HepG2 (cell line): ENCODE measurements at regions not wholly inside any gene's neighbourhood (a gene's known extent, or its start where the extent isn't known, plus 50 kb on each side); places are given as distances from the start of the nearest gene placed in this dataset.

Experiments
- ATAC-seq: fragments of 200-7000 bp; cut with Tn5 transposase; 3 replicates; pipeline ENCODE4 v1.9.1; 2020; ENCODE audit warnings: mild to moderate bottlenecking, moderate library complexity
- BruUV-seq: library from RNA; stranded (reverse); fragments of 400-500 nt; replicated peaks from 2 replicates; lab custom pipeline; 2021; lab: Mats Ljungman, UMichigan
- CTCF ChIA-PET: fragments of 300-600 bp; formaldehyde crosslinking; extraction: SDS; loops from one replicate; lab custom pipeline; 2021; ENCODE audit warnings: low total read pairs, inconsistent platforms, low intra/inter-chr PET ratio; lab: Yijun Ruan, JAX
- POLR2A ChIA-PET: fragments of 350-600 bp; sonication (Branson Sonifier 250); formaldehyde crosslinking; loops from one replicate; lab custom pipeline; 2020; ENCODE audit warnings: antibody characterized with exemption, inconsistent platforms; lab: Yijun Ruan, JAX
- DNase-seq: peaks from one replicate; pipeline ENCODE4 v3.0.0-alpha.2; 2015; ENCODE audit warnings: low spot score
- FAIRE-seq: peaks from 3 replicates; lab custom pipeline; 2011; peaks lifted over from hg19 to GRCh38; lab: Jason Lieb, UNC
- H2AFZ ChIP-seq: one replicate; pipeline ENCODE4 v1.6.1; 2011; ENCODE audit warnings: low read length, inconsistent platforms
- H3K27ac ChIP-seq: fragments of 300-600 bp; 3 replicates; pipeline ENCODE4 v1.8.0; 2011; ENCODE audit warnings: mixed run types, mild to moderate bottlenecking, mixed read lengths, low read length, inconsistent platforms; ENCODE audit not compliant: insufficient read depth; ENCODE audit errors: extremely low read length
- H3K27me3 ChIP-seq, 2 experiments: fragments of 200-600 bp in 1 of 2; 2 replicates in 1 of 2; 3 replicates in 1 of 2; pipeline versions ENCODE4 v1.6.0 to v1.8.0; 2011; ENCODE audit warnings: low read length in 2 of 2, mild to moderate bottlenecking in 2 of 2, moderate library complexity in 2 of 2, inconsistent platforms in 1 of 2; ENCODE audit not compliant: insufficient read depth in 2 of 2, control insufficient read depth in 1 of 2
- H3K36me3 ChIP-seq, 2 experiments: fragments of 200-600 bp in 1 of 2; replicated peaks in 1 of 2; 2 replicates in 1 of 2; 3 replicates in 1 of 2; pipeline versions ENCODE4 v1.5.1 to v1.8.0; 2011; ENCODE audit warnings: low read length in 2 of 2, inconsistent platforms in 1 of 2; ENCODE audit not compliant: insufficient read depth in 2 of 2, control insufficient read depth in 1 of 2
- H3K4me1 ChIP-seq: 2 replicates; pipeline ENCODE4 v1.5.1; 2012; ENCODE audit warnings: low read length, inconsistent platforms; ENCODE audit not compliant: insufficient read depth
- H3K4me2 ChIP-seq: 2 replicates; pipeline ENCODE4 v1.6.0; 2011; ENCODE audit warnings: low read depth, low read length, inconsistent platforms
- H3K4me3 ChIP-seq, 3 experiments: fragments of 200-600 bp in 1 of 3; sonication (generic), shearing (Covaris generic) in 1 of 3; replicated peaks in 1 of 3; 2 replicates each; pipeline ENCODE4 v1.5.1; 2011 to 2016; ENCODE audit warnings: low read length in 3 of 3, inconsistent platforms in 2 of 3, low read depth in 2 of 3, mild to moderate bottlenecking in 2 of 3, control low read depth in 1 of 3, mixed read lengths in 1 of 3; ENCODE audit not compliant: insufficient read depth in 1 of 3
- H3K79me2 ChIP-seq: one replicate; pipeline ENCODE4 v1.6.1; 2011; ENCODE audit warnings: low read length, inconsistent platforms; ENCODE audit not compliant: insufficient read depth
- H3K9ac ChIP-seq: 2 replicates; pipeline ENCODE4 v1.6.0; 2011; ENCODE audit warnings: mild to moderate bottlenecking, low read depth, low read length, inconsistent platforms; ENCODE audit not compliant: insufficient read depth
- H3K9me3 ChIP-seq: 2 replicates; pipeline ENCODE4 v1.5.1; 2012; ENCODE audit warnings: mild to moderate bottlenecking, low read length
- H4K20me1 ChIP-seq: 2 replicates; pipeline ENCODE4 v1.6.0; 2011; ENCODE audit warnings: inconsistent platforms, mild to moderate bottlenecking, low read length, moderate library complexity; ENCODE audit not compliant: insufficient read depth
- FOXA1 ChIP-seq, 2 experiments: fragments of 450-650 bp in 1 of 2; sonication (generic) in 1 of 2; formaldehyde crosslinking in 1 of 2; IDR thresholded peaks; 2 replicates each; pipeline versions ENCODE4 v1.4.0 to v1.6.1; 2016 to 2020; ENCODE audit warnings: missing genetic modification reagents in 1 of 2
- FOXA3 ChIP-seq: IDR thresholded peaks from 2 replicates; pipeline ENCODE4 v1.6.1; 2016; ENCODE audit warnings: missing genetic modification reagents, missing compliant biosample characterization
- HNF4A ChIP-seq: sonication (generic); formaldehyde crosslinking; IDR thresholded peaks from 2 replicates; pipeline ENCODE4 v1.4.0; 2020; ENCODE audit warnings: missing genetic modification reagents
- NFE2 ChIP-seq: sonication (generic); formaldehyde crosslinking; IDR thresholded peaks from 2 replicates; pipeline ENCODE4 v1.4.0; 2020; ENCODE audit warnings: missing genetic modification reagents
- ZKSCAN1 ChIP-seq: fragments of 150-350 bp; IDR thresholded peaks from 2 replicates; pipeline ENCODE4 v1.6.1; 2014; ENCODE audit warnings: low read length
- ZNF142 ChIP-seq: sonication (generic); formaldehyde crosslinking; IDR thresholded peaks from 2 replicates; pipeline ENCODE4 v1.4.0; 2020; ENCODE audit warnings: missing genetic modification reagents
- ZNF660 ChIP-seq: sonication (generic); formaldehyde crosslinking; IDR thresholded peaks from 2 replicates; pipeline ENCODE4 v1.5.1; 2020; ENCODE audit warnings: mild to moderate bottlenecking, low read depth, missing genetic modification reagents, borderline replicate concordance
- WGBS: methylation state at CpG from one replicate; pipeline ENCODE4 v1.1.6; 2017; ENCODE audit warnings: low lambda C conversion rate; 5-methylcytosine and 5-hydroxymethylcytosine counted together
- in situ Hi-C: cut with HindIII; loops from 2 replicates; pipeline ENCODE4 v1.10.0; 2017; ENCODE audit warnings: low pct_unique_long_range_greater_than_20kb; ENCODE audit not compliant: extremely low pct_ligation_motif_present
- intact Hi-C: fragments of 100-400 bp; cut with micrococcal nuclease; formaldehyde crosslinking; loops from one replicate; pipeline ENCODE4 v1.10.0; 2022; ENCODE audit not compliant: unreplicated experiment

DNA sequence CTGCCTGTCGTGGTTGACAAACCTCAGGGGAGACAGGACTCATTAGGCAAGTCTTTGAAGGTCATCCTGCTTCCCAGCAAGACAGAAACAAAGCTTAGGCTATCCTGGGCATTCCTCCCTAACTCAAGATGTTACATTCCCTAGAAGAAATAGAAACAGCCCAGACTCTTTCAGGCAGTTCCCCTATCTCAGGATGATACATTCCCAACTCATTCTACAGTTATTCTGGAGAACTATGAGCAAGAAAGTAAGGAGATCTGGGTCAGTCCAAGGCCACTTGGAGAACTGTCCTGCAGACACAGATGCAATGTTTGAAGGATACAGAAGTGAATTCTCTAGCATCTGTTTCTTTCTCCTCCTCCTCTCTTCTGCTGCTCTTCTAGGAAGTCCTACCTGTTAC lies 220.1 kb upstream of the NCKAP5 start (continued):
- TF ChIP-seq ZNF660 (CRISPR knock-in tag) (no peak), NFE2 (CRISPR knock-in tag) (no peak), ZNF142 (CRISPR knock-in tag) (no peak)

- no TSS peak for BruUV-seq
- Histone ChIP-seq H3K9me3 (0 out of 2 replicates have a peak, but pooled peaks cover 6% of the 10 kb centered on the region), H3K27me3 (peaks cover 0 to 4% of the 10 kb centered on the region in 2 experiments; a peak in 1 of 5 replicates), H4K20me1 (no peaks in the 10 kb centered on the region), H3K79me2 (no peaks in the 10 kb centered on the region), H3K27ac (no peak overlapping the region), H3K4me3 (no peak overlapping the region), H3K9ac (no peak overlapping the region), H3K4me2 (no peak overlapping the region), H2AFZ (no peak overlapping the region), H3K36me3 (no peaks in the 10 kb centered on the region), H3K4me1 (peaks cover 6% of the 10 kb centered on the region)
- ATAC-seq: peak; percentile 75
- intact Hi-C loops: no loop called here
- TF ChIP-seq ZKSCAN1 (no peak), HNF4A (peak; percentile 65), FOXA3 (CRISPR knock-in tag) (peak; percentile 50; the same call in 1 of the 2 replicates), FOXA1 (IDR thresholded peaks at IDR 0.05) (no peak), FOXA1 (CRISPR knock-in tag; IDR thresholded peaks at IDR 0.05) (peak; percentile 49; the same call in 1 of the 2 replicates)
- POLR2A ChIA-PET: no interaction called here
- peak; percentile 41 for DNase-seq
- in situ Hi-C loops: no loop called here
- CTCF ChIA-PET: no interaction called here
- no peak for FAIRE-seq
- 10% methylated on average over 4 of the region's 4 CpGs for WGBS
Measured at GRCh38 chr2:133789743-133790142, 221.5 kb upstream of the NCKAP5 start.
